ENCODE measurements at regions not wholly inside any gene's neighbourhood (a gene's known extent, or its start where the extent isn't known, plus 50 kb on each side); places are given as distances from the start of the nearest gene placed in this dataset.
A peak's percentile ranks its signal among the peaks of the same experiment; 100 is the strongest.

DNA sequence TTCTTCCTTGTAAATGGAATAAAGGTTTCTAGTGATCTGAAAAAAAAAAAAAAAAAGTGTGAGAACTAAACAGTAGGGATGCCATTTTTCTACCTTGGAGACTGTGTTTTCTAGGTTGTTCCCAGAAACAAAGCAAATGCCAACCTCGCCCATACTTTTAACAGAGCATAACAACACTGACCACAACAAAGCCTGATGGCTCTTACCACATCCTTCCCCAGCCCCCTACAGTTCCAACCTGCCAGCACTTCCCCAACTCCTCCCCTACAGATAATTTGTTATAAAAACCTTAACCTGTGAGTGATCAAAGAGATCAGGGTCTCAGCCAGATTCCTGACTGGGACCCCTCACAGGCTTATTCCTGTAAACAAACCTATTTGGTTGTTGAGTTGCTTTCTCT lies 940.0 kb downstream of the SH3BGRL start:
- no peaks in the 10 kb centered on the region for H3K27me3 Mint-ChIP-seq (ENCODE audit: low read depth)
- H3K36me3 Mint-ChIP-seq, result no peaks in the 10 kb centered on the region
- H3K4me3 Mint-ChIP-seq, result no peak overlapping the region
- no peak for DNase-seq (ENCODE audit: low spot score in 2 of 2, unreplicated experiment in 2 of 2)
- no peak overlapping the region for H3K27ac Mint-ChIP-seq
- H3K4me1 Mint-ChIP-seq, result no peaks in the 10 kb centered on the region
- TF ChIP-seq CTCF (IDR thresholded peaks at IDR 0.05; ENCODE audit: unreplicated experiment), result no peak
- H3K9me3 Mint-ChIP-seq, result peaks cover 67% of the 10 kb centered on the region

DNA sequence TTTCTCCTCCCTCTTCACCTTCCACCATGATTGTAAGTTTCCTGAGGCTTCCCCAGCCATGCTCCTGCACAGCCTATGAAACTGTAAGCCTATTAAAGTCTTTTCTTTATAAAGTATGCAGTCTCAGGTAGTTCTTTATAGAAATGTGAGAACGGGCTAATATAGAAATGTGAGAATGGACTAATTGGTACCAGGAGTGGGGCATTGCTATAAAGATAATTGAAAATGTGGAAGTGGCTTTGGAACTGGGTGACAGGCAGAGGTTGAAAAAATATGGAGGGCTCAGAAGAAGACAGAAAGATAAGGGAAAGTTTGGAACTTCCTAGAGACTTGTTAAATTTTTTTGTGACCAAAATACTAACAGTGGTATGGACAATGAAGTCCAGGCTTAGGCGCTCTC lies 959.3 kb downstream of the SH3BGRL start:
- H3K27ac Mint-ChIP-seq, result no peak overlapping the region
- no peak for DNase-seq (ENCODE audit: low spot score in 2 of 2, unreplicated experiment in 2 of 2)
- no peak for TF ChIP-seq CTCF (IDR thresholded peaks at IDR 0.05; ENCODE audit: unreplicated experiment)
- no peaks in the 10 kb centered on the region for H3K27me3 Mint-ChIP-seq (ENCODE audit: low read depth)
- no peaks in the 10 kb centered on the region for H3K36me3 Mint-ChIP-seq
- no peak overlapping the region for H3K4me3 Mint-ChIP-seq
- H3K9me3 Mint-ChIP-seq, result peaks cover 78% of the 10 kb centered on the region
- H3K4me1 Mint-ChIP-seq, result no peaks in the 10 kb centered on the region

DNA sequence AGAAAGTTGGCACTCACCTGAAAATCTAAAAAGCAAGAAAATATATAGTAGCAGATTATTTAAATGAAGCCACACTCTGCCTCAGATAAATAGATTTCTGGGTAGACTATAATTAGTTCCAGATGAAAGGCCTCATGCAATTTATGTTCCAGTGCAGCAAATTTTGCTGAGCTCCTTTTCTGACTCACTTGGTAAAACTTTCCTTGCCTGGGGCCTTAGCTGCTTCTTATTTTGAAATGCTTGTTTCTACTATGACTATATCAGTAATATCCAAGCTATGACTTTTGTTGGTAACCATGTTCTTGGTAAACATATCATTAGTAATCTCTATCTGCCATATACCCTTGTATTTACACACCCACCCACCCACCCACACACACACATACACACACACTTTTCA lies 961.8 kb downstream of the SH3BGRL start:
- Mint-ChIP-seq H3K9me3 (peaks cover 80% of the 10 kb centered on the region), H3K27me3 (ENCODE audit: low read depth) (no peaks in the 10 kb centered on the region), H3K36me3 (no peaks in the 10 kb centered on the region), H3K4me3 (no peak overlapping the region), H3K4me1 (no peaks in the 10 kb centered on the region), H3K27ac (no peak overlapping the region)
- no peak for TF ChIP-seq CTCF (IDR thresholded peaks at IDR 0.05; ENCODE audit: unreplicated experiment)
- no peak for DNase-seq (ENCODE audit: low spot score in 2 of 2, unreplicated experiment in 2 of 2)

DNA sequence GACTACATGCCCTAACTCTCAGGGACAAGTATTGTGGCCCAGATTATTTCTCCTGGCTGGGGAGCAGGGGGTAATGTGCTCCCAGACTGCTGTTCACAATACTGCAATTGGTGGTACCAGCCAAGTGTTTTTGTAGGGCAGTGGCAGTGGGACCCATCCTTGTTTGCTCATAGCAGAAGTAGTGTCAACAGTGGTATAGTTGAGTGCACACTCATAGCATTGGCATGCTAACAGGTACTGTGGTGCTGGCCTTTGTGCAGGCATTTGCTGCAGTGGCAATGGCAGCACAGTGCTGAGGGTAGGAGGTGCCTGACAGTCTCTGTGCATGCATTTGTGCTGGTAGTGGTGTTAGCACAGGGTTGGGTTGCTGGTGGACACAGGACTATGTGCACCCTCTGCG lies 995.0 kb downstream of the SH3BGRL start:
- H3K9me3 Mint-ChIP-seq, result peaks cover 59% of the 10 kb centered on the region
- H3K27ac Mint-ChIP-seq, result no peak overlapping the region
- H3K4me1 Mint-ChIP-seq, result no peaks in the 10 kb centered on the region
- no peaks in the 10 kb centered on the region for H3K36me3 Mint-ChIP-seq
- no peak for DNase-seq (ENCODE audit: low spot score in 2 of 2, unreplicated experiment in 2 of 2)
- H3K4me3 Mint-ChIP-seq, result no peak overlapping the region
- TF ChIP-seq CTCF (IDR thresholded peaks at IDR 0.05; ENCODE audit: unreplicated experiment), result no peak
- H3K27me3 Mint-ChIP-seq (ENCODE audit: low read depth), result no peaks in the 10 kb centered on the region

DNA sequence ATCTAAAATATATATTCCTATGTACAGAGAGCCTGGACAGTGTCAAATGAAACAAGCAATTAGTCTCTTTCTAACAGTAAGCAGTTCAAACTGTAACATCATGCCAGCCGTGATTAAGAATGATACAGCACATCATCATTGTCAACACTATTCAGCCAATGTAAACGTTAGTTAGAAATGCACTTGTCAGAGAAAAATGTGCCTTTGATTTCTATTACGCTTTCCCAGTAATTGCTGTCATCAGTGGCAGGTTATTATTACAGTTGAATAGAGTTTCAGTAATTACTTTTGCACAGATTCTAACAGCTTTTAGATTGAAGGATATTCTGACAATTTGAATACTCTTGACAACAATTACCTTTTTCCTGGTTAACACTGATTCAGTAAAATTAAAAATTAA lies 1007.1 kb downstream of the SH3BGRL start:
- Mint-ChIP-seq H3K4me3 (no peak overlapping the region), H3K9me3 (peaks cover 52% of the 10 kb centered on the region), H3K27me3 (ENCODE audit: low read depth) (no peaks in the 10 kb centered on the region), H3K36me3 (no peaks in the 10 kb centered on the region), H3K27ac (no peak overlapping the region), H3K4me1 (no peaks in the 10 kb centered on the region)
- no peak for TF ChIP-seq CTCF (IDR thresholded peaks at IDR 0.05; ENCODE audit: unreplicated experiment)
- DNase-seq (ENCODE audit: low spot score in 2 of 2, unreplicated experiment in 2 of 2), result no peak

DNA sequence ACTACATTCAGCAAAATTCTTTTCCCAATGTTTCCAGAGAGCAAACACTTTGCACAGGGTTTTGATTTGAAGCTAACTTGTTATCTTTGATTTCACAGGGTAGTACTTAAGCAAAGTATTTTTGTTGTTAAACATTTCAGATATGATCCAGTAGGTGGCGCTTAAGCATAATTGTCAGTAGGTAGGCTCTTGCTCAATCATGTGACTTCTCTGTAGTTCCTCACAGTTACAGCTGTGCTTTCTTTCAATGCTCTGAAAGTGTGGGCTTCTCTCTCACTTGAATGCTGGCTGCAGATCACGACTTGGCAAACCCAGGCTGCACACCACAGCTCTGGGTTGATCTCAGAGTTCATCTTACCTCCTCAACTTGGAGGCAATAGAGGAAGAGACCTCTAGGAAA lies 1016.5 kb downstream of the SH3BGRL start:
- Mint-ChIP-seq H3K4me1 (no peaks in the 10 kb centered on the region), H3K9me3 (peaks cover 55% of the 10 kb centered on the region), H3K27ac (no peak overlapping the region), H3K36me3 (no peaks in the 10 kb centered on the region), H3K4me3 (no peak overlapping the region), H3K27me3 (ENCODE audit: low read depth) (no peaks in the 10 kb centered on the region)
- no peak for DNase-seq (ENCODE audit: low spot score in 2 of 2, unreplicated experiment in 2 of 2)
- TF ChIP-seq CTCF (IDR thresholded peaks at IDR 0.05; ENCODE audit: unreplicated experiment), result peak; percentile 65
